GM21576 (cell line): ENCODE measurements at regions not wholly inside any gene's neighbourhood (a gene's known extent, or its start where the extent isn't known, plus 50 kb on each side); places are given as distances from the start of the nearest gene placed in this dataset.
"Not testable (repeated sequence)": the region's sequence is repeated elsewhere in the genome, so short reads cannot be mapped to it uniquely, and the experiment has no call there.

Source experiments
- ATAC-seq: cut with Tn5 transposase; IDR thresholded peaks from one replicate; pipeline ENCODE4 v1.9.1; 2021; ENCODE audit warnings: mild to moderate bottlenecking, moderate library complexity; ENCODE audit not compliant: unreplicated experiment

DNA sequence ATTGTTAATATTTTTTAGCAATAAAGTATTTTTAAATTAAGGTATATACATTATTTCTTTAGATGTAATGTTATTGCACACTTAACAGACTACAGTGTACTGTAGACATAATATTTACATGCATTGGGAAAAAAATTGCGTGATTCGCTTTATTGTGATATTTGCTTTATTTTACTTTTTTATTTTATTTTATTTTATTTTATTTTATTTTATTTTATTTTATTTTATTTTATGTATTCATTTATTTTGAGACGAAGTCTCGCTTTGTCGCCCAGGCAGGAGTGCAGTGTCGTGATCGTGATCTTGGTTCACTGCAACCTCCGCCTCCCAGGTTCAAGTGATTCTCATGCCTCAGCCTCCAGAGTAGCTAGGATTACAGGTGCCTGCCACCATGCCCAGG, 1522.7 kb downstream of the AMY1C start:
- ATAC-seq = not testable (repeated sequence)

DNA sequence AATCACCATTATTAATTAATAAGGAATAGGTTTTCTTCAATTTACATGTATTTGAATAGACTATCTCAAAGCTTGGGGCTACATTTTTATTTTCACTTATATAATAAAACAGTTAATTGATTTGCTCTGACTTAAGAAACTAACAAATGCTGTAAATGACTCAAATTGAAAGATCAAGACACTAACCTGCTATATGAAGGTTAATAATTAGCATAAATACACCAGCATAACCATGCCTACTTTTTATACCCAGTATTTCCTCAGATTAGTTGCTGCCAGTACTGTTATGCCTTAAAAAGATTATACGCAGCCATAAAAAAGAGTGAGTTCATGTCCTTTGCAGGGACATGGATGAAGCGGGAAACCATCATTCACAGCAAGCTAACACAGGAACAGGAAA, 1545.1 kb downstream of the AMY1C start:
- ATAC-seq = no peak

DNA sequence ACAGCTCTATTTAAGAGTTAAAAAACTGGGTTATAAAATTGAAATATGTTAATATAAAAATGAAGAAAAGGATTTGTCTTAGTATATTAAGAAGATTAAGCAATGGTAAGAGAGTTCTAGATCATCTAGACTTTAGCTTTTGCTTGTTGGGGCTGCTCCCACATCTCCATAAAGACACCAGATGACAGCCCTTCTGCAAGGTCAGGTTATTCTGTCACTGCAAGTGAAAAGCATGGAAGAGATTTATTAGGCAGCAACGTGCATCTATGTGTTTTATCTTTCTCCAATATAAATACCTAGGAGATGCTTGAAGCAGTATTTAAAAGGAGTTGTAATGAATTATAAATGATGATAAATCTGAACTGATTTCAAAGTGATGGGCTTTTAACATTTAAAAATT, 1560.4 kb downstream of the AMY1C start:
- no peak for ATAC-seq

DNA sequence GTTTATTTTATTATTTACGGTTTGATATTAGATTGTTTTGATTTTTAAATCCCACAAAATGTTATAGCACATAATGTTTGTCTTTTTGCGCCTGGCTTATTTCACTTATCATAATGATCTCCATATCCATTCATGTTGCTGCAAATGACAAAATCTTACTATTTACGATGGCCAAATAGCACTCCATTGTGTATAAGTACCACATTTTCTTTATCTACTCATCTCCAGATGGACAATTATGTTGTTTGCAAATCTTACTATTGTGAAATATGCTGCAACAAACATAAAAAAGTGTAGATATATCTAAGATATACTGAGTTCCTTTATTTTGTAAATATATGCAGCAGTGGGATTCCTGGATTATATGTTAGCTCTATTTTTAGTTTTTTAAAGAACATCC, 1568.3 kb downstream of the AMY1C start:
- no peak for ATAC-seq

DNA sequence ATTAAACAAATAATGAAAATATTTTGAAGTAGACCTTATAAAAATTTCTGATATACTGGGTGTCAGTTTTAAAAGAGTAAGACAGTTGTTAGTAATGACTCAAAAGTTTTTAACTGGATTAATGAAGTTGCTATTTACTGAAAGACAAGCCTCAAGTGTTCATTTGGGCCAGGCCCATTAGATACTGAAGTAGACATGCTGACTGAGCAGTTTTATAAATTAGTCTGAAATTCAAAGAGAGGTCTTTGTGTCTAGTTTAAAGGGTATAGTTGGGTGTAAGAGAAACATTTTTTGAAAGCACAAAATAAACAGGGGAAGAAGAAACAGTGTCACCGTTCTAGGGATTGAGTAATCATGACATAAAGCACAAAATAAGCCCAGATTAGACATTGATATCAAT, 1577.2 kb downstream of the AMY1C start:
- ATAC-seq = no peak

DNA sequence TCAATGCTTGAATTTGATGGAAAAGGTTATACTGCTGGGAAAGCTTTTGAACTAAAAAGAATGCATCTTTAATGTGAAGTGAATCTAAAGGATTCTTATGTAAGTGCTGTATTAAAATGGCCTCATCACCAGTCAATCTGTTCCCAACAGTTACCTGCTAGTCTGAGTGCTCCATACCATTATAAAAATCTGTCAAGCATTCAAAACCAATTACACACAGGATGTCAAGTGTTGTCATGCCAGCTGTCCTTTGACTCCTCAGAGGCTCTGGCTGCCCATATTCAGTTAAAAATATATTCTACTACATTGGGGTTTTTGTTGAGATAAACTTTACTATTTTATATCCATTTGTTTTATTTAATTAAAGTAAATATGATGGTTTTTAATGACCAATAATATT, 1587.7 kb downstream of the AMY1C start:
- ATAC-seq = no peak

DNA sequence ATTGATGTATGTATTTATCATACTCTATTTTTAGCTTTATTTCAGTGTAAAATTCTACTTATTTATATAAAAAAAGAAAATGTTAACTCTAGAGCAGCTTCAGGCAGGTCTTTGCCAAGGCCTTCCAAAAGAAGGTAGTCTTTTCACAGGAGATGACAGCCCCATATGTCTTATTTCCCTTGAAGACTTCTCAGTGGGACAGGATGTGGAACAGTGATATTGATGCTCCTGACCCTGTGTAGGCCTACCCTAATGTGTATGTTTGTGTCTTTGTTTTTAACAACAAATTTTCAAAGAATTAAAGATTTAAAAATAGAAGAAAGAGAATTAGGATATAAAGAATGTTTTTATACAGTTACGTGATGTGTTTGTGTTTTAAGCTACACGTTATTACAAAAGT, 1593.6 kb downstream of the AMY1C start:
- no peak for ATAC-seq

DNA sequence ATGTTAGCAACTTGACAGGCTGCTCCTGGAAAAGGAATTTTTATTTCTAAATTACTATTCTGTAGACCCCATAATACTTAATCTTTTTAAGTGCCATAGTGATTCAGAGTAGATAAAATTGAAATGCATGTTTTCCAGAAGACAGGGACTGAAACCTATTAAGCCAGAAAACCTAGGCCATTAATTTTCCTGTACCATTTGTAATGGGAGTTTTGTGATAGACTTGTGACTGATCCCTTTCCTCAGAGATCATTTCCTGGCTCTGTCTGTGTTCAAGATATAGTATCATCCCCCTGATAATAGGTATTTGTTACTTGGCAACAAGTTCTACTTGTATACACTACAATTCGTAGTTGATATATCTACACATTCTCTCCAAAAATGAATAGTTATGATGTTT, 1609.8 kb downstream of the AMY1C start:
- ATAC-seq = no peak

DNA sequence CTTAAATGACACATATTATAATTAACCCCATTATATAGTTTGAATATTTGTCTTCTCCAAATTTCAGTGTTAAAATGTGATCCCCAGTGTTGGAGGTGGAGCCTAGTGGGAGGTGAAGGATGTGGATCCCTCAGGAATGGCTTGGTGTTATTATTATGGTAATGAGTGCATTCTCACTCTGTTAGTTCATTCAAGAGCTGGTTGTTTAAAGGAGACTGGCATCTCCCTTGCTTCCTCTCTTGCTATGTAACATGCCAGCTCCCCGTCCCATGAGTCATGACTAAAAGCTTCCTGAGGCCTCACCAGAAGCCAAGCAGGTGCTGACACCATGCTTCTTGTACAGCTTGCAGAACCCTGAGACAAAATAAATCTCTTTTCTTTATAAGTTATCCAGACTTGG, 1612.7 kb downstream of the AMY1C start:
- no peak for ATAC-seq

DNA sequence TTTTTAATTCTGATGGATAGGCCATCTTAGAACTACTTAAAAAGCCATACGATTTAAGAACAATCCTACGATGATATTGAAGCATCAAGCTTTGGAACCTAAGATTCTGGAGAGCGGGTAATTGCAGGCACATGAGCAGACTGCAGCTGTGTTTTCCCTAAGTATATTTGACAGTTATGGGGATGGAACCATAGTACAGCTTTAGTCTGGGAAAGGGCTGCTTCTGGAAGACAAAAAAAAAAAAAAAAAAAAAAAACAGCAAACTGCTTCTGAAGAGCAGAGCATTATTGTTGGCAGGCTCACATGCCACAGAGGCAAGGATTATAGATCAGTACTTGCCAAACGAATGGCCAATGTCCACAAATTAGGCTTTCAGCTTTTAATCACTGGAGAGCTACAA, 1618.7 kb downstream of the AMY1C start:
- ATAC-seq = no peak

DNA sequence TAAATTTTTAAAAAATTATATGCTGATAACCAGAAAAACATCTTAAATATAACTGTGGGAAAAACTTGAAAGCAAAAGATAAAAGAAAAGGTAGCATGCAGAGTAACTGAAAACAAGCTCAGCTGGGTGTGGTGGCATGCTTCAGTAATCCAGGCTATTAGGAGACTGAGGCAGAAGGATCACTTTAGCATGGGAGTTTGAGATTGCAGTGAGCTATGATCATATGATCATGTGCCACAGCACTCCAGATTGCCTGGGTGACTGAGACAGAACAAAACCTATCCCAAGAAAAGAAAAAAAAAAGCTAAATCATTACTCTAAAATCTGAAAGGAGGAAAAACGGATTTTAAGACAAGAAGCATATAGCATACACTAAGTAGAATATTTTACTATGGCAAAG, 1624.0 kb downstream of the AMY1C start:
- ATAC-seq = no peak

DNA sequence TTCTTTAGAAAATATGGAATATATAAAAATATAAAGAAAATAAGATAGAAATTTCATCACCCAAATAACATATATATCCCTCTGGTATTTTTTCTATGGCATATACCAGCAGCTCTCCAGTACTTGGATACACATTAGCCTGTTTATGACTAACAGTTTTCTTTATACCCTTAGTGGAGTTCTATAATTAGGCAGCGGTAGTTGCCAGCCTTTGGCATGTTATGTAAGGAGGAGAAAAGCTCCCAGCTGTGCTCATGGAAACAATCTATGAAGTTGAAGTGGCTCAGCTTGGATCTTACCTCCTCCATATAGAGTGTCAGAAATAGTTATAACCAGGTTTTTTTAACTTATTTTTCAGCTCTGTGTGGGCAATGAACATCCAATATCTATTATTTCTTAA, 1636.8 kb downstream of the AMY1C start:
- ATAC-seq = no peak

DNA sequence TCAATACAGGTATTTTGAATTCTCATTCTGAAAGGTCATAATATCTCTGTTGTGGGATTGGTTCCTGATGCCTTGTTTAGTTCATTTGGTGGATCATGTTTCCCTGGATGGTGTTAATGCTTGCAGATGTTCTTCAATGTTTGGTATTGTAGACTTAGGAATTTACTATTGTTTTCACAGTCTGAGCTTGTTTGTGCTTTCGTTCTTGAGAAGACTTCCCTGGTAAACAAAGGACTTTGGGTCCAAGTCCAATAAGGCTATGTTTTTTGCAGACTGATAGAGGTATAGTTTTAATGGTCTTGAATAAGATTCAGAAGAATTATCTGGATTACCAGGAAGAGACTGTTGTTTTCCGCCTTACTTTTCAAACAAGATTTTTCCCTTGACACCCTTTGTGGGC, 1646.3 kb downstream of the AMY1C start:
- ATAC-seq = no peak

DNA sequence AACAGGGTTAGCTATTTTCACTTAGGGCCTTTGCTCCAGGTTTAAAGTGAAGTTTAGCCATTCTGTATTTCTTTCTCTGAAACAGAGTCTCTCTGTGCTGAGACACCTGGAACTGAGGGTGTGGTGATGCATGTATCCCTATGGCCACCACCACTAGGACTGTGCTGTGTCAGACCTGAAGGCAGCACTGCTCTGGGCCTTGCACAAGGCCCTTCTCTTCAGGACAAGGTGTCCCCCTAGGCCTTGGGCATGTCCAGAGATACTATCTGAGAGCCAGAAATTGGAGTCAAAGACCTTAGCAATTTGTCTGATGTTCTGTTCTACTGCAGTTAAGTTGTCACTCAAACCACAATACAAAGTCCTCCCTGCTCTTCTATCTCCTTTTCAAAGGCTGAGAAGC, 1649.2 kb downstream of the AMY1C start:
- no peak for ATAC-seq

DNA sequence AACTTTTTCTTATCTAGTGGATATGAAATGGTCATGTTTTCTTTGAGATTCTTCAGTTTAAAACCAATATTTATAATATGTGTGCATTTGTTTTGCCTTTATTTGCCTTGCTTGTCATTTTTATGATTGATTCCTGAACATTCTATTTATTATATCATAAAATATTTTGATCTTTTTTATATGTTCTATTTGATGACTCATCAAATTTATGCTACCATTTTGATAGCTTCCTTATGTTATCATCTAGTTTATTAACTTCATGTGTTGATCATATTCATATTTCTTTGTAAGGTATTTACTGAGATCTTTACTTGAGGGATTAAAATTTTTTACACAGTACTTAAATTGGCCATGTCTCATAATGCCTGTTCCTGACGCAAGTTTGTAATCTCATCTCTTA, 1650.0 kb downstream of the AMY1C start:
- ATAC-seq = no peak

DNA sequence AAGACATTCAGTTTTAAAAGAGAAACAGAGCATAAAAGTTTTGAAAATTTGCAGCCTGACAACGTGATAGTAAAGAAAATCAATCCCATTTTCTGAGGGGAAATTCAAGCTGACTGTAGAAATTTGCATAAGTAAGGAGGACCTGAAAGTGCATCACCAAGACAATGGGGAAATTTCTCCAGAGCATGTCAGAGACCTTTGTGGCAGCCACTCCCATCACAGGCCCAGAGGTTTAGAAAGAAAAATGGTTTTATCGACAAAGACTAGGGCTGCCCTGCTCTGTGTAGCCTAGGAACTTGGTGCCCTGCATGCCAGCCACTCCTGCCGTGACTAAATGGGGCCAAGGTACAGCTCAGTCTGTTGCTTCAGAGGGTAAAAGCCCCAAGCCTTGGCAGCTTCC, 1640.2 kb upstream of the PRMT6 start:
- no peak for ATAC-seq

DNA sequence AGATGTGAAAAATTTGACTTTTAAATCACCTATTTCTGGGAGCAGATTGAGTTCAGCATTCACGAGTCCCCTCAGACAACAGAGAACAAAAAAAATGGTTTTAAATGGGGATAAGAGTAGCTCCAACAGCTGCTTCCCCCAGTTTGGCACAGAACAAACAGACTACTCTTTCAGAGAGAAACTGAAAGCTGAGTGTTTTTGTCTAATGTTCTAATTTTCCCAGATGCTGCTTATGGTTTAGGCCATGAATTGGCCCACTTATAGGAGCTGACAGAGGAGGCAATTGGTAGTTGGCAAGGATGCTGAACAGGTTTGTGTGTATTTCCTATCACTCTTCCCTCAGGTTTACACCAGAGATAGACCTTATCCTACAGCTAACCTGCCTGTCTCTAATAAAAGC, 1637.4 kb upstream of the PRMT6 start:
- no peak for ATAC-seq

DNA sequence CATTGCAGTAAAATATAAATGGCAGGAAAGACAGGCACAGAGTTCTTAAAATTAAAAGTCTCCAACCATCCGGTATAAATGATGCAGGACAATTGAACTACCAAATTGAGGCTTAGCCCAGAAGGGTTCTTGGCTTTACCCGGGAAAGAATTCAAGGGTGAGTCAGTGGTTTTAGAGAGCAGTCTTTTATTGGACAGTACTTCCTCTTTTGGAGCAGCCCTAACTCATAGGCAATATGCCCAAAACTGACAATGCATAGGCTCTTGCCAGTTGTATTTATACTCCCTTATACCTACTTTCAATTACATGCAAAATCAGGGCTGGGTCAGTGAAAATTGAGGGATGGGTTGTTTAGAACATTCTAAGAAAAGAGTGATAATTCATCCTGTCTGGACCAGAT, 1628.9 kb upstream of the PRMT6 start:
- no peak for ATAC-seq

DNA sequence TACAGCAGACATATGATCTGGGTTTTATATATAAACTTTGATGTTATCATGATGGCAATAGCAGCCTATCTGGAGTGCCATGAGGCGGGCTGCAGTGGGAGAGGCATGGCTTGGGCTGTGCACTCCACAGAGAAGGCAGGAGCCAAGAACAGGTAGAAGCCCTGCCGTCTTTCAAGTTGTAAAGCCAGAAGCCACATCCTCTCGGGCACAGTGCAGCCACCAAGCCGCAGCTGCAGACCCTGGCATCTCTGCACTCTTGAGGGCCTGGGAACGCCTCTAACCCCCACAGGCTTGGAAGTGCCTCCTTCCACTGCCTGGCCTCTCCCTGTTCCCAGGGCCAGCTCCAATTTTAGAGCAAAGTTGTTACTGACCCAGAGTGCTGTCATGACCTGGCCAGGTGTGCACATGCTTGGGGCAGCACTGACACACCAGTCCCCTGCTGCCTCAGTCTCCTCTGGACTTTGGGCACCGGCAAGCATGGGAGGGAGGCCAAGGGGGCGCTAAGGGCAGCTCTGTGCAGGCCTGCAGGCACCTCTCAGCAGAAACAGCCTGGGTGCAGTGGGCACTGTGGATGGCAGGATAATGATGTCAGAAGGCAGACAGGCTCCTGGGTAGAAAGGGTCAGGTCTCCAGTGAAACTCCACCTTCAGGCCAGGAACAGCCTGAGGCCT, 1619.8 kb upstream of the PRMT6 start:
- no peak for ATAC-seq

DNA sequence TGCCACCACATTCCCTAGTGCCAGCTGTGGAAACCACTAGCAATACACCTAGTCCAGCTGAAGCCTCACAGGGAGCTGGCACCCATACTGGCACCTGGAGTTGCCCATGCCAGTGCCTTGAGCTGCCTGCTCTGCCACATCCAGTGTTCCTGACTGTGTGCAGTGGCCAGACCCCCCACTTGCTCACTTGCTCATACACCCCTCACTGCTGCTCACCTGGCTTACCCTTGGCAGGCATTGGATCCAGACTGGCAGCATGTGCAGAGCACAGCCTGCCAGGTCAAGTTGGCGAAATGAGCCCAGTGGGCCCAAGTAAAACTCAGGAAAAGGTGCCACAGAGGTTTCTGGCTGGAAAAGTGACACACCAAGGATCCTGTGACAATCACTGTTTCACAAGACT, 1618.6 kb upstream of the PRMT6 start:
- ATAC-seq = no peak

DNA sequence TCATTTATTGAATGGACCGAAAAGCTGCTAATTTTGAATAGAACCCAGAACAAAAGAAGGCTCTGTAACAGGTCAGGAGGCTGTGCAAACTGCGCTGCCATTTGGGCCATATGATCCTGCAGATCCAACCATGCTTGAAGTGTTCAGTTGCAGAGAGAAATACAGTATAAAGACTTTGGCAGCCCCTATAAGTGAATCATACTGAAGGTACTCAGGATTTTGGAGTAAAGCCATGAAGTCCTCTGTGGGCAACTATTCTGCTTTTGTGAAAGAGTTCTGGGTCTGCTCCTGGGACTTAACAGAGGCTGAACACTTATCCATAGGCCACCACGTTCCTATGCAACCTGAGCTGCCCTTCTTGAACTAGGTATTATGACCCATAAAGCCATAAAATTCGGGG, 1613.6 kb upstream of the PRMT6 start:
- ATAC-seq = no peak

DNA sequence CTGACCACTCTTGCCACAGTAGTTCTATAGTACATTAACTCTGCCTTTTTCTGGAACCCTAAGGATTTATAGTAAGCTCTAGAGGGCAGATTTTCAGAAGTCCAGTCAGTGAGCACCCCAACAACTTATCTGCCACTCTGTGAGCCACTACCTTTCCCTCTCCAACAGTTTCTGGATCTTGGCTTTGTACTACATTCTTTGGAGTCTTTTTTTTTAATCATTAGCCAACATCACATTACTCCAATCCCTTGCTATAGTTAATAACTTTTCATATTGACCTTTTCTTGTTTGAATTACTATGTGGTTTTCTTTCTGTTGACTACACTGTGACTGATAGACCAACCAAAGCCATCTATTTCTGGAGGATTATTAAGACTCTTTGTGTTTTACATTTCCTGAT, 1596.7 kb upstream of the PRMT6 start:
- no peak for ATAC-seq

DNA sequence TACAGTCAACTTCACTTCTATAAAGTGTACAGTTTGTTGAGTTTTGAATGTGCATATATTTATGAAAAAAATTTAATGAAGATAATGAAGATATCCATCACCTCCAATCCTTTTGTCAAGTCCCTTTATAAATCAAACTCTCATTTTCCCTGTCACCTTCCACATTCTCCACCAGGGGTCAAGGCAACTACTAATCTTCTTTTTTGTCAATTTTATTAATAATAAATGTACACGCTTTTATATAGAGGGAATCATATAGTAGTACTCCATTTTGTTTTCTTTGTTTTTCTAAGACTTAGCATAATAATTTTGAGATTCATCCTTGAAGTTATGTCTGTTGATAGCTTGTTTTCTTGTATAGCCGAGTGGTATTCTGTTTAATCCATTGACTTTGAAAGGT, 1594.2 kb upstream of the PRMT6 start:
- no peak for ATAC-seq

DNA sequence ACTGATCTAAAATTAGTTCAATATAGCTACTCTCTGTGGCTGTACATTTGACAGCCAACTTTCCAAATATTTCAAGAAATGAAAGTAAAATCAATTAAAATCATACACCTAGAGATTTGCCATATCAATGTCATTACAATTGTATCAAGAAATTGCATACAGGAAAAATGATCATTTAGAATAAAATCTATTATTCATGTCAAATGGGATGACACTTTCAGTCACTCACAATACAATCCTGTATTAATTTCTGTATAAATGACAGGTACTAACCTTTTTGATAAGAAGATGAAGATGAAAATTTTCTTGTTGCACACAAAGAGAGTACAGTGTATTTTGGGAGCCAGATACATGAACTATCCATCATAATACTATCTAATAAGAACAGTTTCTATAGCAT, 1588.9 kb upstream of the PRMT6 start:
- no peak for ATAC-seq
